G401.6 (cell line): ENCODE measurements at regions not wholly inside any gene's neighbourhood (a gene's known extent, or its start where the extent isn't known, plus 50 kb on each side); places are given as distances from the start of the nearest gene placed in this dataset.
"Not testable (repeated sequence)": the region's sequence is repeated elsewhere in the genome, so short reads cannot be mapped to it uniquely, and the experiment has no call there.

Experiments
- FAIRE-seq: peaks from 2 replicates; lab custom pipeline; 2012; peaks lifted over from hg19 to GRCh38; lab: Jason Lieb, UNC

DNA sequence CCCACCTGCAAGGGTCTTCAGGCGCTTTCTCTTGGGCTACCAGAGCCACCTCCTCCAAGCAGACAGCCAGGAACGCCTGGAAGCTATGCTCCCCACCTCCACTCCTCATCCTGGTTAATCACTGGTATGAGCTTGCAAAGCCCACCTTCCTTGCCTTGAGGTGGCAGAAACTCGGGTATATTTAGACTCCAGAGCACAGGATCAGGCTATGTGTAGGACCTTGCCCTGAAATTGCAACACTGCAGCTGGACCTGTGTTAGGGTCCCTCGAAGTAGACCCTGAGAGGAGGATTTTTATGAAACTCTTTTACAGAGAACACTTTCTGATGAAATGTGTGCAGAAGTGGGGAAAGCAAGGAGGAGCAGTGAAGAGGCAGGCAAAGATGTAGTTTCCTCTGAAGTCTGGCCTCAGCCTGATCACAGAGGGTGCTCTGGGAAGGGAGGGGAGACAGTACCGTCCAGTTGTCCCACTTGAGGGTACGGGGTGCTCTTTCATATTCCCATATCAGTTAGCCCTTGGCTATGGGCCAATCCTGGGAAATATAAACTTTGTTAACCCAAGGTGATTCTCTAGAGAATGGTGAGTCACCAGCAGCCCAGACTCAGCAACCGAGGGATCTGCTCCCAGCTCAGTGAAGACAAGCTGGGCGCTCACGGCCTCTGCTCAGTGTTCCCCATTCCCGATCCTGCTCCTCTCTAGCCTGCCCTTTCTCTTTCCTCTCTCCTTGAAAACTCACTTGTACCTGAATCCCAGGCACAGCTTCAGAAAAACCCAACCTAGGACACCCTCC is 157.9 kb downstream of the UQCRFS1 start:
- no peak for FAIRE-seq

- no peak for FAIRE-seq
These were observed 164.1 kb downstream of the UQCRFS1 start for GRCh38 chr19:29048873-29049272.

DNA sequence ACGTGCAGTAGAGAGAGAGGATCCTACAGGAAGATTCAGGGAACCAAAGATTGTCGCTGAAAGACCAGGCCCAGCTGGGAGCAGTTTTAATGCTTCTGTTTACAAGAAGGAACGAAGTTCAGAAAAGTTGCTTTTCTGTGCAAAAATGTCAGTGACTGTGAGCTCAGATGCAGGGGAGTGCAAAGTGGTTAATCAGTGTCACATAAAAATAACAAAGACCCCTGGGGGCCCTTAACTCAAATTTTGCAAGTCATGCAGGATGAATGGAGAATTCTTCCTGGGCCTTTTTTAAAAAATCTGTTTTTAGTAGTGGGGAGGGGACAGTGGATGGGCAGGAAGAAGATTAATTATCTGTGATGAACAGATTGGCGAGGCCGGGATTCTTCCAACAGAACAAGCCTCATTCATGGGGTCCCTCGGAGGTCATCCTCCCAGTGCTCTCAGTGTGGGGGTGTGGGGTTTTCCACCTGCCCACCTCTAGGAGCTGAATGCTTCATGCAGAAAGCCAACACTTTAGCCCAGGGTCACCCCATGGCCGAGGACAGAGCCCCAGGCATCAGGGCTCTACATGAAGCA is 167.2 kb downstream of the UQCRFS1 start:
- FAIRE-seq: no peak

DNA sequence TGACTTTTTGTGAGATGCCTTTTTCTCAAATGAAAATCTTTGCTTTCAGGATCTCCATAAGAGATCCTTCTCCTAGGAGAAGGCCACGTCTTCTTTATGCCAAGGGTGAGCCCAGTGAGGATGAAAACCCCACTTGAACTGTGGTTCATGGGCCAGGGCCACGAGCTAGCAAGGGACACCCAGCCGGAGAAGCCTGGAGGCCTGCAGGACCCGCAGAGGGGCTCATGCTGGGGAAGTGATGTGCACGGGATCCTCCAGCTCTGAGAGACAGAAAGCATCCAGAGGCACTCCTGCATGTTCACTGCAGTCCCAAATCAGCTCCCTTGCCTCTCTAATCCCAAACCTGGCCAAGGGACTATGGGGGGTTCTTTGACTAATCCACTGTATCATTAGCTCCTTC is 168.9 kb downstream of the UQCRFS1 start:
- no peak for FAIRE-seq

GRCh38 chr19:29042450-29042849 is 170.5 kb downstream of the UQCRFS1 start:
- FAIRE-seq: no peak

- FAIRE-seq: no peak
These were observed 172.0 kb downstream of the UQCRFS1 start for GRCh38 chr19:29040951-29041350.

- no peak for FAIRE-seq
These were observed 172.7 kb downstream of the UQCRFS1 start for GRCh38 chr19:29040292-29040691.

GRCh38 chr19:29039036-29039435 is 173.9 kb downstream of the UQCRFS1 start:
- FAIRE-seq: not testable (repeated sequence)

DNA sequence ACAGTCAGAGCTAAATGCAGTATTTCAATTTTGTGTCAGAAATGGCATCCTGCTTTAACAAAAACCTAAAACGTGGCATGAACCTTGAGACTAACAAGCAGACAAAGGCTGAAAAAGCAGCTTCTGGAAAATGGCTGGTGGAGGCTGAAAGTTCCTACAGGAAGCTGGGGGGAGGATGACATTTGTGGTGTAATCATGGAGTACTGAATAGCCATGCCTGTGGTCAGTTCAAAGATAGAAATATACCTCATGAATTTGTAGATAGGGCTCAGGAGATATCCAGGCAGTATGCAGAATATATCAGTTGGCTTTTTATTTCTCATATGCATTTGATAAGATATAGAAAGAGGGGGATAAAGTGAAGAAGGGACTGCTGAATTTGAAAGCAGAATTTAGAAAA is 181.7 kb downstream of the UQCRFS1 start:
- FAIRE-seq: no peak

DNA sequence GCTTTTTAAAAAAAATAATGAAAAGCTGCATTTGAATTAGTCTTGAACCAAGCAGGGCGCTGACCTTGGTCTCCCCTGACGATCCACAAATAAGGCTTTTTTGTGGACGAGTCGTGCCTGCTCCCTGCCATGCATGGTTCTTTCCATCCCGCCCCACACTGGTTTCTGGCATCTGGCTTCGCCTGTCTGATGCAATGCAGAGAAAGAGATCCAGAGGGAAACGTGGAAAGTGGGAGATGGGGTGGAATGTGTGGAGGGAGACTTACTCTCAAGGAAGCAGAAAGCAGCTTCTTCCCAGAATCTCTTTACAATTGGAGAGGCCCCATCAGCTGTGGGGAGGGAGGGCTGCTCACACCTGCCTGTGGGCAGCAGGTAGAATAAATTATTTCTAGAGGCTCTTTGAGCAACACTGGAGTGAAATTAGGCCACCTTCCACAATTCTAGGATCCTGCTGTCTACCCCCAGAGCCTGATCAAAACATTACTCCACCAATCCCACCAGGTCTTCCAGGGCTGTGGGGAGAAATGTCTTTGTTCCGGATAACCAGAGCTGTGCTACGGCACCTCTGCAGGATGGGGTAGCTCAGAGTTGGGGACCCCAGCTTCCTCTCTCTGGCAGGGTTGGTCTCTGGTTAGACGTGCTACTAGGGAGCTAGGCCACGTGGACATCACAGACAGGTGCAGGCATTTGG is 183.5 kb downstream of the UQCRFS1 start:
- FAIRE-seq: no peak

- no peak for FAIRE-seq
These were observed 190.4 kb downstream of the UQCRFS1 start for GRCh38 chr19:29022599-29022998.

GRCh38 chr19:29022165-29022564 is 190.8 kb downstream of the UQCRFS1 start:
- FAIRE-seq: no peak

DNA sequence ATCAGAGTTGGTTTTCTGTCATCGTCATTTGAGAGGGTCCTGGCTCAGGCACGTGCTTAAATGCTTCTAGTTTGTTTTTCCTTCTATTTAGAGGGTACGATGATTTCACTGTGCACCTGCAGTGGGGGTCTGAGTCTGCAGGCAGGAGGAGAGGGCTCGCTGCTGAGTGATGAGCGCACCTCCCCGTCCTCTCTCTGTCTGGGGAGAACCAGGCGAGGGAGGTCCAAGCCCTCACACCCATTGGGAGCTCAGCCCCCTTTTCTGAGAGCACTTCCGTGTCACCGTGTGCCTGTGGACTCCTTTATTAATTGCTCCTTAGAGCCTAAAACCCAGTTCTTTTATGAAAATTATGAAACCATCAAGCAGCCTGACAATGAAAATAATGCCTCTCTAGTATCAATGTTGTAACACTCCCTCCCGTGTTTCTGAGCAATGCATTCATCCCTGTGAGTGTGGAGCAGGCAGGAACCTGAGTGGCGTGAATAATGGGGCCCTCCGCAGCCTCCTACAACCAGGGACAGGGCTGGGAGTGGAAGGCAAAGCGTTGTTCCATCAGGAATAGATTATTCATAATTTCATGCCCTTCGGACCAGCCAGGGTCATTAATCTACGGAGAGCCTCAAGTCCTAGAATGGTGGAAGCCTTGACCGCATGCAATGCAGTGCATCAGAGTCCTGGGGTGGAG is 191.6 kb downstream of the UQCRFS1 start:
- FAIRE-seq: no peak

- no peak for FAIRE-seq
These were observed 193.5 kb downstream of the UQCRFS1 start for GRCh38 chr19:29019403-29019802.

DNA sequence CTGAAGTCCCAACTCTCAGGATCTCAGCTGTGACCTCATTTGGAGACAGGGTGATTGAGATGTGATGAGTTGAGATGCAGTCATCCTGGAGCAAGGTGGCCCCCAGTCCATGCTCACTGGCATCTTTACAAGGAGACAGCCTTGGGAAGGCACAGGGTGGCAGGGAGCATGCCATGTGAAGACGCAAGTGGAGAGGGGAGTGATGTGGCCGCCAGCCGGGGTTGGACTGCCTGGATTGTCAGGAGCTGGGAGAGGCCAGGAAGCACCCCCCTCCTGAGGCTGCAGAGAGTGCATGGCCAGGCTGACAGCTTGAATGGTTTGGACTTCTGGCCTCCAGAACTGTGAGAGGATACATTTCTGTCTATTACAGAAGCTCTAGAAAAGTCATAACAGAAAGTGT is 194.4 kb downstream of the UQCRFS1 start:
- FAIRE-seq: no peak

- FAIRE-seq: no peak
These were observed 195.2 kb downstream of the UQCRFS1 start for GRCh38 chr19:29017788-29018187.

DNA sequence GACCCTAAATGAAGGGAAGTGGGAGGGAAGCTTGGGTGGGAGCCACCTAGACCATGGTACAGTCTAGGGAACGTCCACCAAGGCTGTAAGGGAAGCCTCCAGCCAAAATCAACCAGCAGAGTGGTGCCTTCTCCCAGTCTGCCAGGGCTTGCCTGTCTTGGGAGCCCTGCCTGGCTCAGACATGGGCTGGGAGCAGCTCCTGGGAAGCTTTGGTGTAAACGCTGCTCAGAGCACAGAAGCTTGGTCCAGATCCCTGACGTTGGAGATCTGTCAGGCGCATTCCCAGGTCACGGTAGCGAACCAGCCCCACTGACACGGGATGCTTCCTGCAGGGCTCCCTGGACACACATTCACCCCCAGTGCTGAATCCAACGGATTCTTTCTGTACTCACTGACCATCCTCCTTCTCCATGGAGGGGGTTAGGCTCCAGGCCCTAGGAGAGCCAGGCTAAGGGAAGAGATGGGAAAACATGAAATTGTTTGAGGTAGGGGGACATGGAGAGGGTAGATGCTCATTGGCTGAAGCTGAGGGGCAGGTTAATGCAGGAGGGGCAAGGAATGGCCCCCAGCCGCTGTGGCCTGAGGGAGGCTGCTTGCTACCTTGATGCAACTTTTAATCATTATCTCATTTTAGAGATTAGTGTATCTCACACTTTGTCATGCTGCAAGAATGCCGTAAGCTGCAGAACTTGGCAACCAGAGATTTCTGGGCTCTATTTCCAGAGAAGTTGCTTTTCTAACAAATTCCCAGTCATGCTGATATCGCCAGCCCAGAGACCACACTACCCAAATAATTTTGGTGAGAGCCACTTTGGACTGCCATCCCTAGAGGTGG is 195.8 kb downstream of the UQCRFS1 start:
- FAIRE-seq: no peak

DNA sequence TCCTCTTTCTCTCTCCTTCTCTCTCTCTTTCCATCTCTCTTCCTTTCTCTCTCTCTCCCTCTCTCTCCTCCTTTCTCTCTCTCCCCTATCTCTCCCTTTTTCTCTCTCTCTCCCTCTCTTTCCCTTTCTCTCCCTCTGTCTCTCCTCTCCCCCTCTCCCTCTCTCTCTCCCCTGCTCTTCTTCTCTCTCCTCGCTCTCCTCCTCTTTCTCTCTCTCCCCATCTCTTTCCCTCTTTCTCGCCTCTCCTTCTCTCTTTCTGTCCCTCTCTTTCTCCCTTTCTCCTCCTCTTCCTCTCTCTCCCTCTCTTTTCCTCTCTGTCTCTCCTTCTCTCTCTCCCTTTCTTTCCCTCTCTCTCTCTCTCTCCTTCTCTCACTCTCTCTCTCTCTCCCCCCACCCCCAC is 196.6 kb downstream of the UQCRFS1 start:
- no peak for FAIRE-seq

DNA sequence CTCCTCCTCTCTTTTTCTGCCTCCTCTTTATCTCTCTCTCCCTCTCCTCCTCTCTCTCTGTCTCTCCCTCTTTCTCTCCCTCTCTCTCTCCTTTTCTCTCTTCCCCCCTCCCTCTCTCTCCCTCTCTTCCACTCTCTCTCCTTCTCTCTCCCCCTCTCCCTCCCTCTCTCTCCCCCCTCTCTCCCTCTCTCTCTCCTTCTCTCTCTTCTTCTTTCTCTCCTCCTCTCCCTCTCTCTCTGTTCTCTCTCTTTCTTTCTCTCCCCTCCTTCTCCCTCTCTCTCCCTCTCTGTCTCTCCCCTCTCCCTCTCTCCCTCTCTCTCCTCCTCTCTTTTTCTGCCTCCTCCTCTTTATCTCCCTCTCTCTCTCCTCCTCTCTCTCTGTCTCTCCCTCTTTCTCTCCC is 197.4 kb downstream of the UQCRFS1 start:
- no peak for FAIRE-seq

DNA sequence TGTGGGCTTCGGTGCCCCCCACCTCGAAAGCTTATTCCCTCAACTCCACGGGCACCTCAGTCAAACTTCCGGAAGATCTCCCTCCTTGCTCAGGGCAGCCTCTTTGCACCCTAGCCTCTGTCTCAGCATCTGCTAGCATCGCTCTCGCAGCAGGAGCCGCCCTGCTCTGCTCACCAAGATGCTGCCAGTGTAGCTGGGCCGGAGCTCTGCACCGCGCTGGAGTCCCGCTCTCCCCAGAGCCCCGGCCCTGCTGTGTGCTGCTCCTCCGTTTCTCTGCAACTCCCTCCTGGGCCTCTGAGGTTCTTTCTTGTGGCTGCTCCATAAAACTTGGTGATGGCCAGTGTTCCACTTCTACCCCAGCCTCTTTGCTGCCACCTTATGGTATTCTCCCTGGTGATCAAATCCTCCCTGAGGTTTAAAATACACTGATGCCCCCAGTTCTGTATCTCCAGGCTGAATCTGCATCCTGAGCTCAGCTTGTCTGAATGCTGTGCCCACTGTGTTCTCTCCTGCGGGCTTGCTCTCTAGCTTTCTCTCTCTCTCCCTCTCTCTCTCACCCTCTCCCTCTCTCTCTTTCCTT is 198.0 kb downstream of the UQCRFS1 start:
- FAIRE-seq: no peak

DNA sequence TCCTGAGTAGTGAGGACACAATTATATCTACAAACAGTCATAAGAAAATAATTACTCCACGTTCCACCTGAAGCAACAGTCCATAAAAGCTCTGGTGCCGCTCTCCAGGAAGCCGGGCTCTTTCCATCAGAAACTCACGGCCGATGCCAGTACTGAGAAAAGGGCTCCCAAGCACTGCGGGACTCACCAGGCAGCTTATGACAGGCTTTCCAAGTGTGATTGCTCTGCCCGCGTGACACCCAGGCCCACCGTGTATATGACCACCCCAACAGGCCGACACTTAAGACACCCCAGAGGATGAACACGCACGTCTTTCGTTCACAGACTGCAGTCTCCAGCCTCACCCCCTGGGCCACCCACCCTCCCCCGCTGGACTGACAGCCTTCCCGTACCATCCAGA is 199.0 kb downstream of the UQCRFS1 start:
- FAIRE-seq: no peak

DNA sequence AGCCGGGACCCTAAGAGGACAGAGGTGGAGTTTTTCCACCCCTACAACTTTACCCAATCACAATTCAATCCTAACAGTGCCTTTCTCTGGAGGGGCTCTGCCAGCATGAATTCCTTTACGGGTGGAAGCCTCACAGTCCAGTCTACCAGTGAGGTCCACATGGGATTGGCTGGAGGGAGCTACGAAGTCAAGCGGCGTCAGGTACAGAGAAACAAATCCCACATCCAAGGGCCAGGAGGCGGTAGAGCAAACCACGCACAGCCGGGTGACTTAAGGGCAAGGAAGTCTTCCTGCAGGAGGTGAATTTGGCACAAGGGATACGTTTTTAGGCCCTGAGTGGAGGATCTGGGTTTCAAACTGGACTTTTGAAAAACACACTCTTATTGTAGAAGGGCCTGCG is 199.6 kb downstream of the UQCRFS1 start:
- no peak for FAIRE-seq
